HCT116 (cell line): ENCODE measurements at regions not wholly inside any gene's neighbourhood (a gene's known extent, or its start where the extent isn't known, plus 50 kb on each side); places are given as distances from the start of the nearest gene placed in this dataset.

Experiments used
- ATAC-seq: fragments of 200-7000 bp; cut with Tn5 transposase; 2 replicates; pipeline ENCODE4 v1.9.1; 2020; ENCODE audit warnings: mild to moderate bottlenecking, moderate library complexity
- BruUV-seq: library from RNA; stranded (reverse); fragments of 400-500 nt; replicated peaks from 2 replicates; lab custom pipeline; 2021; lab: Mats Ljungman, UMichigan
- CTCF ChIA-PET: fragments of 300-600 bp; sonication (Branson Sonifier 250); formaldehyde crosslinking; loops from one replicate; lab custom pipeline; 2021; ENCODE audit warnings: antibody characterized with exemption; lab: Charles Lee
- POLR2A ChIA-PET: fragments of 300-600, 350-600 bp; sonication (Branson Sonifier 250); formaldehyde crosslinking; loops from one replicate; lab custom pipeline; 2021; ENCODE audit warnings: antibody characterized with exemption; lab: Charles Lee
- RAD21 ChIA-PET, 2 experiments: fragments of 300-600 bp; sonication (Branson Sonifier 250); formaldehyde crosslinking; loops; one replicate each; lab custom pipeline; 2023; ENCODE audit warnings: low total read pairs in 2 of 2; ENCODE audit not compliant: uncharacterized antibody in 2 of 2, unreplicated experiment in 2 of 2, low non-redundant PET in 1 of 2; lab: Charles Lee
- DNase-seq: peaks from one replicate; pipeline ENCODE4 v3.0.0-alpha.2; 2010; ENCODE audit warnings: low read depth, low spot score
- H2AFZ ChIP-seq: fragments of 200-600 bp; shearing (Covaris generic), sonication (generic); 2 replicates; pipeline ENCODE4 v1.6.1; 2017; ENCODE audit warnings: low read depth, mixed run types, mixed read lengths, antibody characterized with exemption, low read length; ENCODE audit not compliant: poor library complexity, severe bottlenecking
- H3K27ac ChIP-seq: 2 replicates; pipeline ENCODE4 v1.5.1; 2012; ENCODE audit warnings: low read depth, low read length
- H3K27me3 ChIP-seq: fragments of 200-600 bp; sonication (generic); 2 replicates; pipeline ENCODE4 v1.6.1; 2016; ENCODE audit warnings: mixed run types, low read length, mixed read lengths; ENCODE audit not compliant: insufficient read depth
- H3K36me3 ChIP-seq, 2 experiments: fragments of 200-500 bp in 1 of 2; fragments of 200-600 bp in 1 of 2; sonication (Bioruptor generic) in 1 of 2; sonication (generic) in 1 of 2; 2 replicates each; pipeline versions ENCODE4 v1.5.1 to v1.6.1; 2014 to 2016; ENCODE audit warnings: low read length in 2 of 2, inconsistent platforms in 1 of 2, mixed read lengths in 1 of 2, mixed run types in 1 of 2; ENCODE audit not compliant: insufficient read depth in 2 of 2, control insufficient read depth in 1 of 2
- H3K4me1 ChIP-seq, 2 experiments: fragments of 200-600 bp in 1 of 2; sonication (generic) in 1 of 2; 2 replicates each; pipeline versions ENCODE4 v1.5.1 to v1.6.1; 2012 to 2017; ENCODE audit warnings: low read length in 2 of 2, inconsistent platforms in 1 of 2, mild to moderate bottlenecking in 1 of 2, mixed read lengths in 1 of 2, mixed run types in 1 of 2, moderate library complexity in 1 of 2; ENCODE audit not compliant: insufficient read depth in 2 of 2, control insufficient read depth in 1 of 2
- H3K4me2 ChIP-seq: fragments of 200-600 bp; sonication (generic); 2 replicates; pipeline ENCODE4 v1.6.1; 2017; ENCODE audit warnings: mixed run types, low read length, mixed read lengths
- H3K4me3 ChIP-seq, 2 experiments: fragments of 200-600 bp in 1 of 2; sonication (generic) in 1 of 2; replicated peaks in 1 of 2; 2 replicates each; pipeline ENCODE4 v1.5.1; 2011 to 2016; ENCODE audit warnings: low read length in 2 of 2, control low read depth in 1 of 2, low read depth in 1 of 2, mild to moderate bottlenecking in 1 of 2, mixed read lengths in 1 of 2, mixed run types in 1 of 2
- H3K79me2 ChIP-seq: fragments of 200-600 bp; sonication (generic); 2 replicates; pipeline ENCODE4 v1.6.1; 2017; ENCODE audit warnings: mild to moderate bottlenecking, mixed run types, low read length, moderate library complexity, mixed read lengths; ENCODE audit not compliant: insufficient read depth
- H3K9ac ChIP-seq: fragments of 200-600 bp; sonication (generic); 2 replicates; pipeline ENCODE4 v1.6.1; 2016; ENCODE audit warnings: low read length, mixed read lengths
- H3K9me2 ChIP-seq: fragments of 200-600 bp; sonication (generic), shearing (Covaris generic); 2 replicates; pipeline ENCODE4 v1.6.1; 2017; ENCODE audit warnings: mixed run types, mild to moderate bottlenecking, moderate library complexity; ENCODE audit not compliant: insufficient read depth
- H3K9me3 ChIP-seq, 2 experiments: fragments of 200-500 bp in 1 of 2; fragments of 200-600 bp in 1 of 2; sonication (Bioruptor generic) in 1 of 2; sonication (generic) in 1 of 2; 2 replicates each; pipeline ENCODE4 v1.6.1; 2014 to 2017; ENCODE audit warnings: low read length in 2 of 2, mixed read lengths in 2 of 2, inconsistent platforms in 1 of 2, low read depth in 1 of 2, mild to moderate bottlenecking in 1 of 2, mixed run types in 1 of 2, moderate library complexity in 1 of 2; ENCODE audit not compliant: control insufficient read depth in 1 of 2, insufficient read depth in 1 of 2
- H4K20me1 ChIP-seq: fragments of 200-600 bp; sonication (generic), shearing (Covaris generic); 2 replicates; pipeline ENCODE4 v1.6.1; 2017; ENCODE audit warnings: mixed run types, mild to moderate bottlenecking, moderate library complexity; ENCODE audit not compliant: insufficient read depth
- ATF3 ChIP-seq: IDR thresholded peaks from 2 replicates; pipeline ENCODE4 v1.6.1; 2012
- EZH2 ChIP-seq: fragments of 200-600 bp; sonication (generic); IDR thresholded peaks from 2 replicates; pipeline ENCODE4 v1.6.1; 2017; ENCODE audit warnings: antibody characterized with exemption, mixed run types
- FOSL1 ChIP-seq: IDR thresholded peaks from 2 replicates; pipeline ENCODE4 v1.6.1; 2012; ENCODE audit warnings: low read depth
- MAX ChIP-seq: IDR thresholded peaks from 2 replicates; pipeline ENCODE4 v1.6.1; 2012
- RAD21 ChIP-seq: IDR thresholded peaks from 2 replicates; pipeline ENCODE4 v1.6.1; 2012; ENCODE audit warnings: low read depth, mild to moderate bottlenecking
- SIN3A ChIP-seq: IDR thresholded peaks from 2 replicates; pipeline ENCODE4 v1.6.1; 2012; ENCODE audit warnings: low read depth
- TCF7L2 ChIP-seq: IDR thresholded peaks from 2 replicates; pipeline ENCODE4 v1.7.0; 2011; ENCODE audit warnings: borderline replicate concordance, inconsistent platforms; ENCODE audit not compliant: insufficient read depth, insufficient read length; ENCODE audit errors: extremely low read depth
- ZBTB33 ChIP-seq: IDR thresholded peaks from 2 replicates; pipeline ENCODE4 v1.6.1; 2011; ENCODE audit warnings: mild to moderate bottlenecking, low read length, moderate library complexity; ENCODE audit not compliant: insufficient replicate concordance; ENCODE audit errors: extremely low read depth
- ZFX ChIP-seq: fragments of 450-650 bp; IDR thresholded peaks from 2 replicates; pipeline ENCODE4 v1.6.1; 2017
- ZNF274 ChIP-seq: fragments of 200-500 bp; sonication (Bioruptor generic); IDR thresholded peaks from 2 replicates; pipeline ENCODE4 v1.6.1; 2014; ENCODE audit warnings: mild to moderate bottlenecking, low read depth, low read length, inconsistent platforms
- intact Hi-C: fragments of 100-400 bp; cut with micrococcal nuclease; formaldehyde crosslinking; loops from 2 replicates; pipeline ENCODE4 v1.10.0; 2022

- TF ChIP-seq ZBTB33, result no peak
- TF ChIP-seq ATF3, result no peak
- no peak for TF ChIP-seq EZH2
- no peak for TF ChIP-seq SIN3A
These were observed 161.6 kb downstream of the DDX1 start (continued) for GRCh38 chr2:15753233-15753798.

GRCh38 chr2:15753811-15754702, 162.4 kb downstream of the DDX1 start:
- Histone ChIP-seq H4K20me1 (no peaks in the 10 kb centered on the region), H3K9ac (no peak overlapping the region), H3K27ac (no peak overlapping the region), H3K4me3 (no peak overlapping the region), H3K27me3 (peaks cover 13% of the 10 kb centered on the region; the same call in 1 of the 2 replicates), H3K4me1 (no peaks in the 10 kb centered on the region), H3K79me2 (no peaks in the 10 kb centered on the region), H3K36me3 (no peaks in the 10 kb centered on the region), H3K9me3 (no peaks in the 10 kb centered on the region), H3K4me2 (no peak overlapping the region), H3K9me2 (no peaks in the 10 kb centered on the region), H2AFZ (no peak overlapping the region)
- ChIA-PET POLR2A (no interaction called here), RAD21 (no interaction called here), CTCF (no interaction called here)
- TF ChIP-seq ZNF274, result no peak
- no peak for TF ChIP-seq MAX
- no peak for TF ChIP-seq FOSL1
- no peak for TF ChIP-seq TCF7L2
- TF ChIP-seq RAD21, result no peak
- no peak for TF ChIP-seq ZFX
- ATAC-seq, result no peak
- no peak for DNase-seq
- intact Hi-C loops, result no loop called here
- no TSS peak for BruUV-seq
